GM19463 (cell line): ENCODE measurements at regions not wholly inside any gene's neighbourhood (a gene's known extent, or its start where the extent isn't known, plus 50 kb on each side); places are given as distances from the start of the nearest gene placed in this dataset.
"Not testable (repeated sequence)": the region's sequence is repeated elsewhere in the genome, so short reads cannot be mapped to it uniquely, and the experiment has no call there.

Experiments
- ATAC-seq: cut with Tn5 transposase; IDR thresholded peaks from one replicate; pipeline ENCODE4 v1.9.1; 2021; ENCODE audit warnings: mild to moderate bottlenecking, moderate library complexity; ENCODE audit not compliant: unreplicated experiment

DNA sequence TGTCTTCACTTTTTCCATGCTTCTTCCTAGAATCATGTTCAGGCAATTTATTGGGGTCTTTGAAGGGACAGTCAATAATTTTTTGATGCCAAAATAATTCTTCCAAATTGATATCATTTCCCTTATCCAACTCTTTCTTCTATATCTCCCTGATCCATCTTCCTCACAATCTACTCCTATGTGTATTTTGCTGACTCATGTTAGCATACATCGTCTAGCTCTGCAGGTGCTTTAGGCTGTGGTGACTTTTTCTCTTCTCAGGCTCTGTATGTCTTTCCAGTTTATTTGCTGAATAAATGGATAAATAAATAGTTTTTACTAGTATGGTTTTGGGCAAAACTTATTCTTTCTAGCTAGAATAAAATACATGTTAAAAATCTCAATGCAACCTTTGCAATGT is 1650.9 kb upstream of the TMEFF2 start:
- no peak for ATAC-seq

DNA sequence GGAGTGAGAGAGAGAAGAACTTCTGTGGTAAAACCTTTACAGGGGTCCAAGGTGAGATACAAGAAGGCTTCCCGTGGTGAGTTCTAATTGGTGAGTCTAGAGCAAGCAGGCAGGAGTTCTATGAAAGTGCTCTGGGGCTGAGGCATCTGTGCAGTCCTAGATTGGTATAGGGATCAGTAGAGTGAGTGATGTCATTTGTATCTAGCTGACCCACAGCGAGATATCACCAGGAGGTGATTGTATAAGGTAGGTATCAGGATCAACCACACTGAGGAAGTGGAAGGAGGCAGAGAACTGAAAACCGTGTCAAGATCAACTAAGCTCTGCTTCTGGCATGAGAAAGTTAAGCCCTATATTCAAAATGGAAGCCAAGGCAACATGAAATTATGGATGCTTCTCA is 1648.9 kb upstream of the TMEFF2 start:
- no peak for ATAC-seq

- ATAC-seq = no peak
Observed at GRCh38 chr2:193841384-193842150, 1646.8 kb upstream of the TMEFF2 start.

DNA sequence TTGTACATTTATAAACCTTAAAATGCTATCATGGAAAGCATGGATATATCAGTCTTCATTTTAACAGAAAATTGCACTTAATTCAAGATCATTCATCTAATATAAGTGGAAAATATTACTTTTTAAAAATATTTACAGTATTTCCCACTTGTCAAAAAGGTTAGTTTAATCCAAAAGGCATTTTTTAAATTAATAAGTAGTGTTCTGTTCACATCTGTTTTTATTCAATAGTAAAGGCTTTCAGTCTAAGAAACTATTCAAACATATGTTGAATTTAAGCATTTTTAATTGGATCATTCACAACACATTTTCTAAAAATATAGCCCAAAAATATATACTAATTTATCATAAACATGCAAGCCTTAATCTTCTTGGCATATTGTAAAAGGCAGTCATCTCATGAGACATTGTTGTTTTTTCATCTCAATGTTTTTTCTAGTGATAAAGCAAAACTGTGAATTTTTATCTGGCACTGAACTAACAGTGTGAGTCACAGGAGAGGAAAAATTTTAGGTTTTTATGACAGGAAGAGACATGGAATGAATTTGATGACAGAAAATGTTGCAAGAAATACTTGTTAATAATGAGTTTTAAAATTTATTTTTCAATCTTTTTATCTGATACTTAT is 1642.5 kb upstream of the TMEFF2 start:
- ATAC-seq = no peak

GRCh38 chr2:193836424-193837006 is 1641.8 kb upstream of the TMEFF2 start:
- ATAC-seq = not testable (repeated sequence)

DNA sequence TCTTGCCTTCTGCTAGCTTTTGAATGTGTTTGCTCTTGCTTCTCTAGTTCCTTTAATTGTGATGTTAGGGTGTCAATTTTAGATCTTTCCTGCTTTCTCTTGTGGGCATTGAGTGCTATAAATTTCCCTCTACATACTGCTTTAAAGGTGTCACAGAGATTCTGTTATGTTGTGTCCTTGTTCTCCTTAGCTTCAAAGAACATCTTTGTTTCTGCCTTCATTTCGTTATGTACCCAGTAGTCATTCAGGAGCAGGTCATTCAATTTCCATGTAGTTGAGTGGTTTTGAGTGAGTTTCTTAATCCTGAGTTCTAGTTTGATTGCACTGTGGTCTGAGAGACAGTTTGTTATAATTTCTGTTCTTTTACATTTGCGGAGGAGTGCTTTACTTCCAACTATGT is 1639.2 kb upstream of the TMEFF2 start:
- ATAC-seq = not testable (repeated sequence)

DNA sequence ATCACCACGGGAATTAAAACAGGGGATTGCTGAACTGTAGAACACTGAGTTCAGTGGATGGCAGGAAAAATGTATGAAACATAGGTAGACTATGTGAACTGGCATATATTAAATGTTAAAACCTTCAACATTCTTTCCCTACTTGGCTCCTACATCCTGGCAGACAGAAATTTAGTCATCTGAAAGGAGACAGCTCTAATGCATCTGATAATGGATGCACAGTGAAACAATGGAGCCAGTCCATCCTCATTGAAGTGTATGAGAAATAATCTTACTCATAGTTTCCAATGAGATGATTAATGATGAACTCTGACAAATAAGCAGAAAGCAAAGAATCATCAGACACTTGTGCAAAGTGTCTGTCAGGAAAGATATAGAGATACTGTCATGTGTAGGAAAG is 1629.7 kb upstream of the TMEFF2 start:
- no peak for ATAC-seq

DNA sequence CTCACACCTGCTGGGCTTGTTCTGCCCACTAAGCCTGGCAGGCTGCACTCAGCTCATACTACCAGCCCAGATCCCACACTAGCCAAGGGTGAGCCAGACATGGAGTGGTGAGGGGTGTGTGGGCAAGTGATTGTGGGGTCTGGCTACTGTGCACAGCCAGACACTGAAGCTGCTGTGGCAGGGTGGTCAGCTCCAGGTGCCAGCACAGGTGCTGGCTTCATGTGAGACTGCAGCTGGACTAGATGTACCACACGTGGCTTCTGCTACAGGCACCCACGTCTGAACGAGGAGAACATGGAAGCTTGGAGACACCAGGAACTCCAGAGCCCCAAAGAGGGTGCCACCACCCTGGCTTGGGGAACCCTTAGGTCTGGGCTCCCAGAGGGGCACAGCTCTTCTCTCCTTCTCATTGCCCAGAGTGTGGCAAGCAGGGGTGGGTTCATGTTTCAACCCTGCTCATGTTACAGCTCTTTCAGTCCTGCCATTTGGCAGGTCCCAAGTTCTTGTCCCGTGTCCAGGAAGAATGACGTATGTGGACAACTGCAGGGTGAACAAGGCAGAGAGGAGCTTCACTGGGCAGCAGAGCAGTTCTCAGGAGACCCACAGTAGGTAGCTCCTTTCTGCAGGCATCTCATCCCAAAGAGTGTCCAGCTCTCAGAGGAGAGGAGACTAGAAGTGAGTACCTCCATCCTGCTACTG is 1624.2 kb upstream of the TMEFF2 start:
- ATAC-seq = no peak

GRCh38 chr2:193816008-193816407 is 1621.3 kb upstream of the TMEFF2 start:
- ATAC-seq = no peak

GRCh38 chr2:193810533-193810932 is 1615.8 kb upstream of the TMEFF2 start:
- ATAC-seq = no peak

GRCh38 chr2:193808877-193809276 is 1614.1 kb upstream of the TMEFF2 start:
- ATAC-seq = no peak

DNA sequence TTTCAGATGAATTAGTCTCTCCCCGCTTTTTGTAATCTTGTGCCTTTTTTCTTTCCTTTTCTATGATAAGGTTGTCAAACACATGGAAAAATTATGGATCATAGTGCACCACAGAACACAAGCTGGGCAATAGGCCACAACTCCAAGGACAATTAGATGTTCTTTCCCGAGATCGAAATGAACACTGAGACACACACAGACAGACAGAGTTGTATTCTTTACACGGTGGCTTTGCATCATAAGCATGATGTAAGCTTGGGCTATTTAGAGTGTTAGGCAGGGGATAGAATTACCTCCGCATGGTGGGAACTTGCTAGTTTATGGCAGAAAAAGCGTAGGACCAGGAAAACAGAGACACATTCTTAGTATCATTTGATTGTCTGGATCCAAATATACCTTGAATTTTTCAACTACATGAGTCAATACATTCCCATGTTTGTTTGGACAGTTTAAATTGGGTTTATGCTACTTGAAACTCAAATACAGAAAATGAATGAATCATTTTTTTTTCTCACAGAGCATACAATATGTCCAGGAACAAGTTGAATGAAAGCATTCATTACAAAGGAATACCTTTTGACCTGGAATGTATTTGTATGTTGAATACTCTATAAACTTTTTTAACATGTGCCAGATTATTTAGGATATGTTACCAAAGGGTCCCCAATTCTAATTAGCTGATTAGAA is 1611.5 kb upstream of the TMEFF2 start:
- no peak for ATAC-seq

- ATAC-seq = no peak
Observed at GRCh38 chr2:193796847-193797246, 1602.1 kb upstream of the TMEFF2 start.

DNA sequence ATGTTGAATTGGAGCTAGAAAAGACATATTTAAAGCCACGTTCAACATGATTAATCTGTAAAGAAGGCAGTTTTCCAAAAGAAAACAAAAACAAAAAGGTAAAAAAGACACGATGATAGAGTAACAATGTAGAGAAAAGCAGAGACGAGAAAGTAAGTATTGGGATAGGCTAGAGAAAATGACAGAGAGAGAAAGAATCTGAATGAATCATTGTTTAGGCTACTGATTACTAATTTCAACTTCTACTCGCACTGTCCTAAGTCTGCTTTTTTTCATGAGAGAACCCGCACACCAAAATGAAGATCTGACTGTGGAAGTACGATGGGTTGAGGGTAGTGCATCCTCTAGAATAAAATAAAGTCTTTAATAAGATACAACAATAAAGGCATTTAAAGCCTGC is 1599.2 kb upstream of the TMEFF2 start:
- ATAC-seq = no peak

GRCh38 chr2:193783681-193784080 is 1588.9 kb upstream of the TMEFF2 start:
- ATAC-seq = no peak

- no peak for ATAC-seq
Observed at GRCh38 chr2:193778293-193778692, 1583.6 kb upstream of the TMEFF2 start.

DNA sequence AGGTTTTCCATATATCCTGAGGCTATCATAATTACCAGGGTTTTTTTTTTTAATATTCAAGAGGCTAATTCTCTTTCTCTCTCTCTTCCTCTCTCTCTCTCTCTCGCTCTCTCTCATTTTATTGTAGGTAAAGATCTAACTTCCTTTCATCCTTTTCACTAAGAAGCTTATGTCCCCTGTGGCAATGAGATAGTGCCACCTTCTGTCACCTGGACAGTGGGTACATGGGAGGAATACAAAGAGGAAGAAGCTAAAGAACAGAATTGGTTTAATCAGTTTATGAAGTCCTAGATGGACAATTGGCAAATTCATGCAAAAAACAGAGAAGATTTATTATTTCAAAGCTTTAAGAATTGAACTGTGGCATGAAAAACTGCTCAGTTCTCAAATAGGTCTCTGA is 1582.3 kb upstream of the TMEFF2 start:
- ATAC-seq = no peak

- ATAC-seq = no peak
Observed at GRCh38 chr2:193774166-193774565, 1579.4 kb upstream of the TMEFF2 start.

- no peak for ATAC-seq
Observed at GRCh38 chr2:193751299-193751698, 1556.6 kb upstream of the TMEFF2 start.

DNA sequence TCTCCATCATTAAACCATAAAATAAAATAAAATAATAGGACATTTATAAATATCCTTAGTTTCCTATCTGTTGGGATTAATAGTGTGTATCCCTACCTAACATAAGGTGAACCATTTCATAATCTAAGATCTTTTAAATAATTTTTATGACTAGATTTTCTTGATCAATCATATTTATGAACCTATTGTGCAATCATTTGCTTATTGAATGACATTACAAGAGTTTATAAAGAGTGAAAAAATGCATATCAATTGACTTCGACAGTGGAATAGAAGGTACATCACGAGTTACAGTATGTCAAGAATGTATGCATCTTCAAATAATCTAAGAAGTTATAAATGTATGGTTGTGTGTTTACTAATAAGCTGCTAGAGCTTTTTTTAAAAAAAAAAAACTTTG is 1554.8 kb upstream of the TMEFF2 start:
- no peak for ATAC-seq

GRCh38 chr2:193743089-193743488 is 1548.4 kb upstream of the TMEFF2 start:
- ATAC-seq = no peak
